ENCODE measurements at regions not wholly inside any gene's neighbourhood (a gene's known extent, or its start where the extent isn't known, plus 50 kb on each side); places are given as distances from the start of the nearest gene placed in this dataset.

DNA sequence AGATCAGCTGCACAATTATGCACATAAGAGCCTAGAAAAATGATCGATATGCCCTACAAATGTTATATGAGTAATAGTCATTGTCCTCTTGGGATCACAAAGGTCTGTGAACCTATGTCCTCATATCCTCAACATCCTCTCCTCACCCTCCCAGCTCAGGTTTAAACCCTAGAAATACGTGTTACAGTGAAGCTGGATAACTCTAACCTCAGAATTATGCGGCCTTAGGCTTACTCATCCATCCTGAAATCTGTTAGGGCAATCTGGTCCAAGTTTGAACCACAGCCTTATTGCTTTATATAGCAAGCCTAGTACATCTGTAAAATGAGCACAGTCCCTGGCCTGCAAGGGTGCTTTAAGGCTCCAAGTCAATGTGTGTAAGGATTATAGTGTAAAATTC is 84.2 kb upstream of the FRMD4A start:
- intact Hi-C loops (cut with DNase I; ENCODE audit: low total_unique reads), result no loop called here

DNA sequence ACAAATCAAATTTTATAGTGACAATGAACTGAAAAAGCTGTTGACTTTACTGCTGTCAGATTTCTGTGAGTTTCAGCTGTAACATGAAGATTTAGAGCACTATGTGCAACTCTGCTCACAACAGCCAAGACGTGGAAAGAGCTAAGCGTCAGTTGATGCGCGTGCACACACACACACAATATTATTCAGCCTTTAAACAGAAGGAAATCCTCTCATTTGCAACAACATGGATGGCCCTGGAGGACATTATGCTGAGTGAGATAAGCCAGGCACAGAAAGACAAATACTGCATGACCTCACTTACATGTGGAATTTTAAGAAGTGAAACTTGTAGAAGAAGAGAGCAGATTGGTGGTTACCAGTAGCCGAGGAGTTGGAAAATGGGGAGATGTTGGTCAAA is 82.8 kb upstream of the FRMD4A start:
- DNase-seq (ENCODE audit: low spot score in 2 of 2), result no peak
- 85 to 91% methylated on average over 5 of the region's 5 CpGs for WGBS, 2 donors
- intact Hi-C loops (cut with DNase I; ENCODE audit: low total_unique reads), result no loop called here
- TF ChIP-seq POLR2A (IDR thresholded peaks at IDR 0.05) (no peak), CTCF (IDR thresholded peaks at IDR 0.05) (no peak)
- H3K4me3 ChIP-seq (ENCODE audit: low read depth, poor library complexity, severe bottlenecking), result no peak overlapping the region

More for the DNA sequence above, 84.2 kb upstream of the FRMD4A start:
- TF ChIP-seq POLR2A (IDR thresholded peaks at IDR 0.05), result no peak
- no peak for TF ChIP-seq CTCF (IDR thresholded peaks at IDR 0.05)
- WGBS, 2 donors, result 79 to 82% methylated on average over 3 of the region's 3 CpGs
- DNase-seq (ENCODE audit: low spot score in 2 of 2), result no peak
- H3K4me3 ChIP-seq (ENCODE audit: low read depth, poor library complexity, severe bottlenecking), result no peak overlapping the region

- TF ChIP-seq CTCF (IDR thresholded peaks at IDR 0.05) (no peak), POLR2A (IDR thresholded peaks at IDR 0.05) (no peak)
- intact Hi-C loops (cut with DNase I; ENCODE audit: low total_unique reads), result no loop called here
- 53 to 63% methylated on average over 2 of the region's 2 CpGs for WGBS, 2 donors
- DNase-seq (ENCODE audit: low spot score in 2 of 2), result no peak
- H3K4me3 ChIP-seq (ENCODE audit: low read depth, poor library complexity, severe bottlenecking), result no peak overlapping the region
Observed at GRCh38 chr10:14412624-14413023, 81.9 kb upstream of the FRMD4A start.

- 77 to 82% methylated on average over 3 of the region's 3 CpGs for WGBS, 2 donors
- TF ChIP-seq CTCF (IDR thresholded peaks at IDR 0.05), result no peak
- no peak for TF ChIP-seq POLR2A (IDR thresholded peaks at IDR 0.05)
- H3K4me3 ChIP-seq (ENCODE audit: low read depth, poor library complexity, severe bottlenecking), result no peak overlapping the region
- intact Hi-C loops (cut with DNase I; ENCODE audit: low total_unique reads), result no loop called here
- no peak for DNase-seq (ENCODE audit: low spot score in 2 of 2)
Observed at GRCh38 chr10:14409856-14410458, 79.2 kb upstream of the FRMD4A start.

DNA sequence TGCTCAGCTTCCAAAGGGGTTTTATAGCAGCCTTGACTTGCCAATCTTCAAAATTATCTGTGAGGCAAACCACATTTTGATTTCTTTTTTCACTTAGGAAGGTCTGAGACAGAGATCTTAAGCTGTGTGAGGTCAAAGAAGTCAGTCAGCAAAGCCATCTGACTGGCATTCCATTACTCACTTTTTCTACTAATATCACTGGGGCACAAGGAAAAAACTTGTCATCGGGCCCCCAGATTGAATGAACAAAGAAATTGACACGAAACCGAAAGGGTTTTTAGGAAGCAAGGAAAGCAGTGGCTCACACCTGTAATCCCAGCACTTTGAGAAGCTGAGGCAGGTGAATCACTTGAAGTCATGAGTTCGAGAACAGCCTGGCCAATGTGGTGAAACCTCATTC is 78.5 kb upstream of the FRMD4A start:
- DNase-seq (ENCODE audit: low spot score in 2 of 2), result no peak
- no peak overlapping the region for H3K4me3 ChIP-seq (ENCODE audit: low read depth, poor library complexity, severe bottlenecking)
- WGBS, 2 donors, result 91 to 94% methylated on average over 4 of the region's 4 CpGs
- intact Hi-C loops (cut with DNase I; ENCODE audit: low total_unique reads), result no loop called here
- TF ChIP-seq POLR2A (IDR thresholded peaks at IDR 0.05) (no peak), CTCF (IDR thresholded peaks at IDR 0.05) (no peak)

GRCh38 chr10:14408139-14408538 is 77.4 kb upstream of the FRMD4A start:
- TF ChIP-seq POLR2A (IDR thresholded peaks at IDR 0.05), result no peak
- TF ChIP-seq CTCF (IDR thresholded peaks at IDR 0.05), result no peak

More at GRCh38 chr10:14408139-14408538, 77.4 kb upstream of the FRMD4A start:
- no peak overlapping the region for H3K4me3 ChIP-seq (ENCODE audit: low read depth, poor library complexity, severe bottlenecking)
- intact Hi-C loops (cut with DNase I; ENCODE audit: low total_unique reads), result no loop called here
- WGBS, 2 donors, result 83 to 92% methylated on average over 2 of the region's 2 CpGs
- no peak for DNase-seq (ENCODE audit: low spot score in 2 of 2)

All from lower leg skin (tissue), 4 donors.